Stimulated activated CD4-positive, alpha-beta T cell treated with anti-CD3 and anti-CD28 coated beads, TNF-alpha, amount 100 ng/mL, for 48 hours (primary cell): ENCODE measurements at regions not wholly inside any gene's neighbourhood (a gene's known extent, or its start where the extent isn't known, plus 50 kb on each side); places are given as distances from the start of the nearest gene placed in this dataset.
"Not testable (repeated sequence)": the region's sequence is repeated elsewhere in the genome, so short reads cannot be mapped to it uniquely, and the experiment has no call there.

Experiments
- DNase-seq, 3 donors: peaks; one replicate each; pipeline ENCODE4 v3.0.0-alpha.2; 2020; ENCODE audit warnings: low read depth in 3 of 3

DNA sequence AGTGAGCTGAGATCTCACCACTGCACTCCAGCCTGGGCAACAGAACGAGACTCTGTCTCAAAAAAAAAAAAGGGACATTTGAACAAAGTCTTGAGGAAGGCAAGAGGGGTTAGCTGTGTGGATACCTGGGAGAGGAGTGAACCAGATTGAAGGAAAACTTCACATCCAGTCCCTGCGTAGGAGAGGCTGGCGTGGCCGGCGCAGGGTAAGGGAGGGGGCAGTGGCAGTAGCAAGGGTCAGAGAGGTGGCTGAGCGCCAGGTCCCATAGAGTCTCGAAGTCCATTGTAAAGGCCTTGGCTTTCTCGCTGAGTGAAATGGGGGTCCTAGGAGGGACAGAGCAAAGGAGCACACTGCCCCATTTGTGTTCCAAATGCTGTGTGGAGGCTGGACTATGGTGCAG lies 171.8 kb upstream of the WSCD1 start:
- no peak for DNase-seq

DNA sequence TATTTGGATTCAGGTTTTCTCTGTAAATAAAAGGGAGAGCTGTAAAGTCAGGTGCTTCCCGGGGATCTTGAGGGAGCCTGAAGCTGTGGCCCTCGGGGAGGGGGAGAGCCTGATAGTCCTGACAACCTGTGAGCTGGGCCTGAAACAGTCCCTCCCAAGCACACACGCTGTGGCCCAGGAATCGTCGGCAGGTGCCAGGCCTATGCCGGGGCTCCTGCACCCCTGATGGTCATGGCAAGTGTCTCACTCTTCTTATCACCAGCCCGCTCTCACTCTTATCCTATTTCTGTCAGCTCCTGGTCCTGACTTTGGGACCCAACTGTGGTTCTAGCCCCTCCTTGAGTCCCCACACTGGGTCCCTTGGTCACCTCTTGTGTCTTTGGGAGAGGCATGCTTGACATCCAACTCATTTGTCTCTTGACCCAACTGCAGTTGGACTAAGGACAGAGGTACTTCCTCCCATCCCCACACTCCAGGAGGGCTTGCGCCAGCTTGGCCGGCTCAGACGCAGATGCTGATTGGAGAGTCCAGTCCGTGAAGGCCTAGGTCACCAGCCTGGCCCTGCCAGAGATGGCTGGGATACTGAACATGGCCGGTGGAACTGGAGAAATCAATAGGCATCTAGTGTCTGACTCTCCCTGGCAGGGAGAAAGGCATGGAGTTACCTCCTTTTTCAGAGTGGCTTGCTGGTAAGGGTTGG lies 170.5 kb upstream of the WSCD1 start:
- no peak for DNase-seq

DNA sequence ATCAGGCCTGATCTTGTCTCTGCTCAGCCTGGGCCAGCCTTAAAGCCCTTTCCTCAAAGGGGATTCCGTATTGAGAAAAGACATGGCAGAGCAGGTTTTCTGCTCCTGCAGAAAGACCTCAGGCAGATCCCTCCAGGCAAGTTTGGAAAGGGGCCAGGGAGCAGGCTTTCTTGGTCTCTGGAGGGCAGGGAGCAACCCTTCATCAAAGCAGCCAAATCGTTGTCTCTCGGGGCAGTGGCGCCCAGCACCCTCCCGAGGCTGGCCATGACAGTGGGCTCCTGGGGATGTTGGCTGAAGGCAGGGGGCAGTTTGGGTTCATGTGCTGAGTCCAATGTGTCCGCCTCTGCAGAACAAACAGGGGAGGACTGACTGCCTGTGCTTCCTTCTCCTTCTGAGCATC lies 168.4 kb upstream of the WSCD1 start:
- DNase-seq = no peak

DNA sequence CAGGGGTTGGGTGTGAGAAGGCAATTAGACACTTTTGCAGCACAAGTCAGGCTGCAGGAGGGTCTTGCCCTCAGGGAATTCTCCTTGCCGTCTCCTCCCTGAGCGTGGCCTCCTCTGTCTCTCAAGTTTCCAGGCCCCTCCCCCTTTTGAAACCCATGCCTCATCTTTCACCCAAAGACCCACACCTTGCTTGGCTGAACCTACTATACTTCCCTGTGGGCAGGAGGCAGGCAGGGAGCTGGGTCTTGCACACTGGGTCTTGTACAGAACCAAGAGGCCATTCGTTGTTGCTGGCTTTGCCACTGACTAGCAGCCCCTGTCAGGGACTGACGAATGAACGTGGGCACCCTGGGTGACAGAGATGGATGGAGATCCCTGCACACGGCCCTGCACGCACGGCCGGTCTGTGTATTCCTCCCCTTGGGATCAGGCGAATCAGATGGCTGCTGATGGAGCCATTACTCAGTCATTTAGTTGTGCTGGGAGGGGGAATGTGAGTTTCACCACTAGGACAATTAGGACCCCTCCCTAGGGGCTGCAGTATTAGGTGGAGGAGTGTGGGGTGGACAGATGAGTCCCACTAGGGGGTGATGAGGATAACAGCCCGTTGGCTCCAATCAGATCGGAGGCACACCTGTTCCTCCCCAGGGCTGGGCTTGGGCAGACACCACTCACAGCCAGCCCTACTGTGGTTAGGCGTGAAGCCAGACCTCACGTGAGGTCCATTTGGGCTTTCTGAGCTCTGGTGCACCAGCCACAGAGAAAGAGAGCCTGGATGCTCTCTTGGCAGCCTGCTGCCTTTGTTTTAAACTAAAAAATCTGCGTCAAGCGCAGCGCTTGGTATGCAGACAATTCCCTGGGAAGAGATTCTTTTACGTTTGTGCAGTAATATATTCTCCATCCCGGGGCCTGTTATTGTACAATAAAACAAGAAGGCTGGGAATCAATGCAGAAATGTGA lies 167.7 kb upstream of the WSCD1 start:
- no peak for DNase-seq

DNA sequence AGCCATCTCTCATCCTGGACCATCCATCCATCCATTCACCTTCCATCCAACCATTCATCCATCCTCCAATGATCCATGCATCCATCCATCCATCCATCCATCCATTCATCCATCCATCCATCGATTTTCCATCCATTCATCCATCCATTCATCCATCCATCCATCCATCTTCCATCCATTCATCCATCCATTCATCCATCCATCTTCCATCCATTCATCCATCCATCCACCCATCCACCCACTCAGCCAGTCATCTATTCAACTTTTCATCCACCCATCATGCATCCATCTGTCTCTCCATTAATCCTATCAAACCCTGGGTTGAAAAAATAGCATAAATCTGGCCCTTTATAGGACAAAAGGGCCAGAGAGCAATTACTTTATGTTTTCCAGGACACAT lies 158.3 kb upstream of the WSCD1 start:
- no peak for DNase-seq

DNA sequence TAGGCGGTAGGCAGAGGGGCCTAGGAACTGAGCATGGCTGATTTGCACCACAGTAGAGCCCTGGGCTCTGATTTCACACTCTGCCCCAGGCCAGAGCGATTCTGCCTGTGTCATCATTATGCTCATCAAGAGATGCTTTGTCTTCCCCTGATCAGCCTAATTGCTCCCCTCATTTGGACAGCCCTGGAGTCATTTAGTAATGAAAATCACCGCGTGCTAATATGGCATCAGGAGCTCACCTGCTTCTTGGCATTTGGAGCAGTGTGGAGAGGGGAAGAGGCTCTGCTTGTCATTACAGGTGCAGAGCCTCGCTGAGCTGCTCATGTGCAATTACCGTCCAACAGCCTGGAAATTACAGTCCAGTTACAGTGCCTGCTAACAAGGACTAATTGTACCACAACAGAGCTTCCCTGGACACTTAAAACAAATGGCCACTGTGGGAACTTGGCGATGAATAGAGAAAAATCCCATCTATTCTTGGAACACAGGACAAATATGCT lies 157.1 kb upstream of the WSCD1 start:
- no peak for DNase-seq

DNA sequence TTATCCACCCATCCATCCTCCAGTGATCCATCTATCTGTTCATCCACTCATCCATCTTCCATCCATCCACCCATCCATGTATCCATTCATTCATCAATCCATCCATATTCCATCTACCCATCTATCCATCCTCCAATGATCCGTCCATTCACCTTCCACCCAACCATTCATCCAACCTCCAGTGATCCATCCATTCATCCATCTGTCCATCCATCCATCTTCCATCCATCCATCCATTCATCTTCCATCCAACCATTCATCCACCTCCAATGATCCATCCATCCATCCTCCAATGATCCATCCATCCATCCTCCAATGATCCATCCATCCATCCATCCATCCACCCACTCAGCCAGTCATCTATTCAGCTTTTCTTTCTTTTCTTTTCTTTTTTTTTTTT lies 156.5 kb upstream of the WSCD1 start:
- no peak for DNase-seq

DNA sequence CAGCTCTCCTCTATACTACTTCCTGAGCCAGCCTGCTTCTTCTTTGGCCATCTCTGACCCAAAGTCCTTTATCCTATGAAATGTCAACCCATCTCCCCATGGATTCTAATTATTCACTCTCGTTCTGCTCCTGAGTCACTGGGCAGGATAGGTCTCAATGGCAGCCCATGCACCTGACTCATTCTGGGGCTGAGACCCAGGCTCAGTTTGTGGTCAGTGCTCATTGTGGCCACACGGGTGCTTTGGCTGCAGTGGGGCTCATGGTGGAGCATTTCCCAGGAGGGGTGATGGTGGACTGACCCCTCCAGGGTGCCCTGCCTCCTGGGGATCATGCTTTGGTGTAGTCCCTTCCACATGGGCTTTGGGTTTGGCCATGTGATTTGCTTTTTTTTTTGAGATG lies 154.8 kb upstream of the WSCD1 start:
- no peak for DNase-seq

DNA sequence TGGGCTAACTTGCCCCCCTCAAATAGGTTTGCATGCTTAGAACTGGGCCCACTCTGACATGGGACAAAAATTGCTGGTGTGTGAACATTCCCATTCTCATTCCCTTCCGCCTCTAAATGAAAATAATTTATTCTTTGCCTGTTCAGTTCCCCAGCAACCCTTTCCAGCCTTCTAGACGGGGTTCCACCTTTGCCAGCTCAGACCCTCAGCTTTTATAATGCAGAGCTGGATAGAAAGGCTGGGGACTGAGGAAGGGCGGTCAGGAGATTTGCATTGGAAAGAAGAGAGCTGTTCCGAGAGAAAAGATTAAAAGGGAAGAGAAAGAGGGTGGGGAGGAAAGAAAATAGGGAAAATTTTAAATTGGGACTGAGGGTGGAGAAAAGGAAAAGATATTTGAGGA lies 151.1 kb upstream of the WSCD1 start:
- DNase-seq = no peak

DNA sequence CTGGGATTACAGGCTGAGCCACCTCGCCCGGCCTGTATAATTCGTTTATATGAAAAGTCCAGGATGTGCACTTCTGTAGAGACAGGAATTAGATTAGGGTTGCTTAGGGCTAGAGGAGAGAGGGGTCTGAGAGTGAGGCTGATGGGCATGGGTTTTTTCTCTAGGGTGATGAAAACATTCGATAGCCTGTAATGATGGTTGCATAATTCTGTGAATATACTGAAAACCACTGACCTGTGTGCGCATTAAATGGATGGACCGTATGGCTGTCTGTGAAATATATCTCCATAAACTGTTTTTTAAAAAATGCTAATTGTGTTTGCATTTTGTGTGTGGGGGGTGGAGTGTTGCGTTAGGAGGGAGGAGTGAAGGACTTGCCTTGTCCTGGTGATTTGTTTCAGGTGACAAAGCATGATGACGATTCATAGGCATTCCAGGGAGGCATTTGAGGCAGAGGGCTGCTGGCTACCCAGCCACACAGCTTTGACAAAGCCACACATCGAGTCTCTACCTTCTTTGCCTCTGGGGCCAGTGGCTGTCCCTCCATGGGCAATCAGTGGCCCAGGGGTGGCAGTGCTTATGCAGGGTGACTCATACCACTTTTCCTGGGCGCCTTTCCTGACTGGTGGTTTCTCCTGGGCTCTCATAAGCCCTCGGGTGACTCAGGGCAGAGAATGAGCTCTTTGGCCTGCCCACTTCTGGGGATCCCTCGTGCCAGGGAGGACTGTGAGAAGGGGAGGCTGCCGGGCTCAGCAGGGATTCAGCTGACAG lies 148.5 kb upstream of the WSCD1 start:
- DNase-seq = no peak

DNA sequence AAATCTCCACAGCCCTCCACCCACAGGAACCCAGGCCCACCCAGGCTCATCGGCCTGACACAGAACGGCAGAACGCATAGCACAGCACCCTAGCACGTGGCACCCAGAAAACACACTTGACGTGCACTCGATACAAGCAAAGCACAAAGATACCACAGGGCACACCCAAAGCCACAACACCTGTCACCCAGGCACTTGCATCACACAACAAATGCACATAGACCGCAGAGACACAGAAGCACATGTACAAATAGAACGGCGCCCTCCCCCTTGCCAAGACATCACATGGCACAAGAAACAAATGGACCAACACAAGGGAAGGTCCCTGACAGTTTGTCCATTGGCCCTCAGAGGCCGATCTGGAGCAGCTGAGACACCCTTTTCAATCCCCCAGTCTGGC lies 147.7 kb upstream of the WSCD1 start:
- no peak for DNase-seq

DNA sequence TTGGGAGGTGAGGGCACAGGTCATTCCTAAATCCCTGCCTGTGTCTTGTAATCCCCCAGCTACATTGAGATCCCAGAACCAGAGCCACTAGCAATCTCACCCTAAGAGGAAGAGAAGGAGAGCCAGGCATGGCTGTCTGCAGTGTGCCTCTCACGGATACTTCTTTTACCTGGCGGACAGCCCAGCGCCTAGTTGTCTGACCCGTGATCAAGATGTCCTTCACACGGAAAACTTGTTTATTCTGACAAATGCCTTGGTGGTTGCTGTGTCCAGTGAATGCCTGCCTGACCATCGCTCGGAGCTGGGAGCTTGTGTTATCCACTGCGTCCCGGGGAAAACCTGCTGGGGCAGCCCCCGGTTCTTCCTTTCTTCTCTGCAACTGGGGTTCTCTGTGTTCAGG lies 140.5 kb upstream of the WSCD1 start:
- no peak for DNase-seq

DNA sequence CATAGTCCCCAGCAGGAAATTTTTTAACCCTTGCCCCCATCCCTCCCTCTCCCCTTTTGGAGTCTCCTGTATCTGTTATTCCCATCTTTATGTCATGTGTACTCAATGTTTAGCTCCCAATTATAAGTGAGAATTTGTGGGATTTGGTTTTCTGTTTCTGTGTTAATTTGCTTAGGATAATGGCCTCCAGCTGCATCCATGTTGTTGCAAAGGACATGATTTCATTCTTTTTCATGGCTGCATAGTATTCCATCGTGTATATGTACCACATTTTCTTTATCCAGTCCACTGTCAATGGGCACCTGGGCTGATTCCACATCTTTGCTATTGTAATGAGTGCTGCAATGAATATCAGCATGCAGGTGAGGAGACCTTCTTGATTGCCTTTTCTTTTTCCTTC lies 139.6 kb upstream of the WSCD1 start:
- DNase-seq = not testable (repeated sequence)

DNA sequence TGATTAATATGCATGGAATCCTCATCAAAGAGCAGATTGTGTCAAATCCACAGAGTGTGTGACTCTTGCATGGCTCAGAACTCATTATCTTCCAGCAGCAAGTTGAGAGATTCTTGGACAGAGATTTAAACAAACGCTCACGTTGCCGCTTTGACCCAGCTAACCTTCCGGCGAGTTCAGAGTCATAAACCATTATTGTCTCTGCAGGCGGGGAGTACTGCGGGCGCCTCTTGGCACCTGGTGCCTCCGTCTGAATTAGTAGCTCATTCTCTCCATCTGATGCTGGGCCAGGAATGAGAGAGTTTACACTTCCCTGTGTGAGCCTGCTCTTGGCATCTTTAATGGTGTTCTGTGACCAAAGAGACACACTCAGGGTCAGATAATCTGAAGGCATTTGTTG lies 138.6 kb upstream of the WSCD1 start:
- DNase-seq = no peak

DNA sequence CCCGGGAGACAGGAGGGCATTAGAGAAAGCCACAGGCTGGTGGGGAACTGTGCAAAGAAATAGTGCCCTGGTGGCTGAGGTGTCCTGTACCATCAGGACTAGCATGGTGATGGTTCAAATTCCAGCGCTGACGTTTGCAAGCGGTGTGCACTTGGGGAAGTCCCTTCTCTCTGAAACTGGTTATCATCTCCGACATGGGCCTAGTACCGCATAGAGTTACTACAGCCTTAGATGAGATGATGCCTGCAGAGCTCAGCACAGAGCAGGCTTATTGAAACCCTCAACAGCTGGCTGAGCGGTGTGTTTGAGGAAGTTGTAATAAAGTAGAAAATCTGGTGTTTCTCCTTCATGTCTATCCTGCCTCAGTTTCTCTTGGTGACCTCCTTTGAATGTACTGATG lies 136.7 kb upstream of the WSCD1 start:
- DNase-seq = no peak

DNA sequence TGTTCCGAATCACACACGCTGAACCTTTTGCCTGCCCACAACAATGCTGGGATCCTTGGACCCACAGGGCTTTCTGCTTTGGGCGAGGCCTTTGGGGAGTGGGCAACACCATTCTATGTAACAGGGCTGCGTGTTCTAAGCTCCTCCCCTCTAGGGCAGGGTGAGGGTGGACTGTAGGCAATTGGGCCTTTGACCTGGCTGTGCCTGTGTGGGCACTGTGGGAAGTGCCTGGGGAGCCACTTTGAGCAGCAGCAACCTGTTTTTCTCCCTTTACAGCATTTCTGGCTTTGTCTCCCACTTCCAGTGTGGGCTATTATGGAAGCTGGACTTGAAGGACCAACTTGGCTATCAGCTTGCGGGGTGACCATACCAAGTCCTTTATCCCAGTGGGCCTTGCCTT lies 128.9 kb upstream of the WSCD1 start:
- no peak for DNase-seq

DNA sequence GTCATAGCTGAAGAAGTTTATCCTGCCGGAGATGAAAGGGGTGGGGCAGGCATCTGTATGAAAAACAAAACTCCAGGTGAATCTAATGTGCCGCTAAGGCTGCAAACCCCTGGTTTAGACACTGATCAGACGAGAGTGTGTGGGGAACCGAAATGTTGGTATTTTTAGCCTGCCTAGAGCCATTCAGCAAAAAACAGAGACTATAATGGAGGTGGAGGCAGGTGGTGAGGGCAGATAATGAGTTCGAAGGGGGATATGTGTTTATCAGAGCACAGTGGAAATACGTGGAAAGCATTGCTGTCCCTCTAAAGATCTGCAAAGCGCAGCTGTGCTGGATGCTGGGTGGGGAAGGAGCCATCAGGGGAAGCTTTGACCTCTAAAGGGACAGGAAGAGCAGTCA lies 127.5 kb upstream of the WSCD1 start:
- DNase-seq = no peak

DNA sequence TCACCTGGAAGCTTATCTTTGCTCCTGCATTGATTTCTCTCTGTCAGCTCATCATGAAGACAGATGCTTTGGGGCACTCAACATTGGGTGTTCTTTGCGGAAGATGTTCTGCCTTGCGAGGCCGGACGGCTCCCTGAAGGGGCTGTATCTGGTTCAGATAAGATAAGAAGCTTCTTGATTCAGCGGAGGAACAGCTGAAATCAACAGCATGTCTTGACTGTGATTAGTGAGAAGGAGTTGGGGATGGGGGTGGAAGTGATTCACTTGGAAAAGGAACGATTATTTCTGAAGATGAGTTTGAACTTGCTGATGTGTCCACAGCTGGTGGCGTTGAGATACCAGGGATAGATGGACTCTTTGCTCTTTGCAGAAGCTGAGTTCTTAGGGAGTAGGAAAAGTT lies 126.9 kb upstream of the WSCD1 start:
- no peak for DNase-seq

DNA sequence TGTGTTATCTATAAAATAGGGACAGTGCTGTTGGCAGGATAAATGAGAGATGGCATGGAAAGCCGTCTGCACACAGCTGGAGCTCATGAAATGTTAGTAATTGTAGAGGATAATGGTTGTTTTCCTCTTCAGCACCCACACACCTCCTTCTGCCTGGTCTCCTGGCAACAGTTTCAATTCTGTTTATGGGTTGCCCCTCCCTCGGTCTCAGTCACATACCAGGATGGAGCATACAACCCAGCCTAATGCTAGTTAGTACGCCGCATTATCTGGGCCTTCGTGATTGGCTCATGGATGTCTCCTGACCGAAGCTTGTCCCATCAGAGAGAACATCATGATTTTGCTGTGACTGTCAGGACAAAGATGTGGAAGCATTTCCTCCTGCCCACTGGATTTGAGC lies 126.2 kb upstream of the WSCD1 start:
- no peak for DNase-seq

DNA sequence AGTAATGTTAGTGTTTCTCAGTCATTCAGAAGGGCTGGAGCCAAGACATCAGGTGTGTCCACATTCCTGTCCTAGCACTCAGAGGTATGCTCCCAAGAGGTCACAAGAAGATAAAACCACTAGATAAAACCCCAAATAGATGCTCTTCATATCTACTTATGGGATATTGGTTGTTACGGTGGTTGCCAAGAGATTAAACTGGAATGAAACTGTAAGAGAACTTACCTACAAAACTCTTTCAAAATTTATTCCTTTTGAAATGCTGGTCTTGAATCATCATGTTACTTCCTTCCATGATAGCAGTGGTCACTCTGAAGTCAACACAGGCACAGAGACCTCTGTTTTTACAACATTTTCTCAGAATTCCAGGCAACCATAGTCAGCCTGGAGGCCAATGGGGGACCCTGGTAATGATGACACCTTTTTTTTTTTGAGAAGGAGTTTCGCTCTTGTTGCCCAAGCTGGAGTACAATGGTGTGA lies 122.4 kb upstream of the WSCD1 start:
- DNase-seq = no peak

DNA sequence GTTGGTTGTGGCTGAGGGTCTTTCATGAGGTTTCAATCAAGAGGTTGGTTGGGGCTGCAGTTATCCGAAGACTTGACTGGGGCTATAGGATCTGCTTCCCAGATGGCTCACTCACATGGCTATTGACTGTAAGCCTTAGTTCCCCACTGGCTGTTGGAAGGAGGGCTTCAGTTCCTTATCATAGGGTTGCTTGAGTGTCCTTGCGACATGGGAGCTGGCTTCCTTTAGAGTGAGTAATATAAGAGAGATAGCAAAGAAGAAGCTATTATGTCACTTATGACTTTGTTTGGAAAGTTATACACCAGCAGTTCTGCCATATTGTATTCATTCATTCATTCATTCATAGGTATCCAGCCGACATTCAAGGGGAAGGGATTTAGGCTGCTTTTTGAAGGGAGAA lies 121.4 kb upstream of the WSCD1 start:
- DNase-seq = no peak

DNA sequence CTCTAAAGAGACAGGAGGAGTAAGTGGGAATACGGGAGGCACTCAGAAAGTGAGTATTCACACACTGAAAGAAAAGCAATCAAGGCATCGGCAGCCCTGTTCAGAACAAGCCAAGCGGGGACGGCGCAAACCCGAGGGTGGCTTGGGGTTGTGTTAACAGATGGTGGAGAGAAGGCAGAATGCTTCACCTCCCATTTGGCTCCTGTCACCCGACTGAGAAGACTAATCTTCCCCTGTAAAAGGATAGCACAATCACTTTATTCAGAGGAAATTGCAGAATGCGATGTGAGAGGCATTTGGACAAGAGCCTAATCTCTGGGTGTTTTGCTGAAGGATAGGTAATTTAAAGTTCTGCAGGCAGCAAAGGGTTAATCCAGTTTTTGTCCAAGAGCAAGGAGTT lies 119.3 kb upstream of the WSCD1 start:
- no peak for DNase-seq
